ENCODE measurements at regions not wholly inside any gene's neighbourhood (a gene's known extent, or its start where the extent isn't known, plus 50 kb on each side); places are given as distances from the start of the nearest gene placed in this dataset.

DNA sequence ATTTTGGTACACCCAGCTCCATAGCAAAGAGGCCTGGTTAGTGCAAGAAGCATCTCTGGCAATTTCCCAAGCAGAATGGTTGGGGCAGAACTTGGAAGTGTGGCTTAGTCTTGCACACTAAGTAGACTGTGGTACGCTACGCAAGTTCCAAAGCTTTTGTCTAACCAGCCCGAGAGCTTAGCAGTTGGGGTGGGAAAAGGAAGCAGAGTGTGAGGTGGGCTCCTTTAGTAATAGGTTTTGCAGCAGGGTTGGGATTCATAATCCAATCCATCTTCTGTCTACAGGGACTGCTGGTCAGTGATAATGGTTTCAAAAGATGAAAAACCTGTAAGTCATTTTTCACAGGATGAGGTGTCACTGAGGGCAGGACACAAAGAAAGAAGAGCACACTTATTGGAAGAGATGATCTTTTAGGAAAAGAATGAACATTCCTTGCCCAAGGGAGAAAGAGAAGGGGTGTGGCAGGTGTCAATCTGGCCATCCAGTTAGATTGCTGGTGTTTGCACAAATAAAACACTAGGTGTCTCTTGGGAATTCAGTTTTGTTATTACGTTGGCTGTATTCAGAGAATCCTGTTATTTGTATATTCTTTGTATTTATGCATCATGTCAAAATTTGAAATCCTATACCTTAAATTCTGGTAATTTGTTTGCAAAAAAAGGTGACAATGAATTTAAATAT lies 244.3 kb downstream of the GPAT3 start:
- no peak for TF ChIP-seq SMC3 (IDR thresholded peaks at IDR 0.05; ENCODE audit: low read depth, low read length)
- no peak for TF ChIP-seq POLR2A (IDR thresholded peaks at IDR 0.05; ENCODE audit: low read depth, low read length)
- TF ChIP-seq MAFK (IDR thresholded peaks at IDR 0.05; ENCODE audit: low read depth, low read length), result no peak

Measured in IMR-90 (cell line).